HEK293T (cell line): ENCODE measurements at regions not wholly inside any gene's neighbourhood (a gene's known extent, or its start where the extent isn't known, plus 50 kb on each side); places are given as distances from the start of the nearest gene placed in this dataset.

Experiments used
- BHLHE40 ChIP-seq: fragments of 450-650 bp; IDR thresholded peaks from 2 replicates; pipeline ENCODE4 v1.6.1; 2016; ENCODE audit warnings: mild to moderate bottlenecking, moderate library complexity, borderline replicate concordance
- ELF4 ChIP-seq: fragments of 450-650 bp; IDR thresholded peaks from 2 replicates; pipeline ENCODE4 v1.6.1; 2017; ENCODE audit warnings: antibody characterized with exemption
- HDGF ChIP-seq: fragments of 450-650 bp; IDR thresholded peaks from 2 replicates; pipeline ENCODE4 v1.6.1; 2017; ENCODE audit warnings: antibody characterized with exemption, borderline replicate concordance
- SP1 ChIP-seq: fragments of 450-650 bp; IDR thresholded peaks from 2 replicates; pipeline ENCODE4 v1.6.1; 2017

DNA sequence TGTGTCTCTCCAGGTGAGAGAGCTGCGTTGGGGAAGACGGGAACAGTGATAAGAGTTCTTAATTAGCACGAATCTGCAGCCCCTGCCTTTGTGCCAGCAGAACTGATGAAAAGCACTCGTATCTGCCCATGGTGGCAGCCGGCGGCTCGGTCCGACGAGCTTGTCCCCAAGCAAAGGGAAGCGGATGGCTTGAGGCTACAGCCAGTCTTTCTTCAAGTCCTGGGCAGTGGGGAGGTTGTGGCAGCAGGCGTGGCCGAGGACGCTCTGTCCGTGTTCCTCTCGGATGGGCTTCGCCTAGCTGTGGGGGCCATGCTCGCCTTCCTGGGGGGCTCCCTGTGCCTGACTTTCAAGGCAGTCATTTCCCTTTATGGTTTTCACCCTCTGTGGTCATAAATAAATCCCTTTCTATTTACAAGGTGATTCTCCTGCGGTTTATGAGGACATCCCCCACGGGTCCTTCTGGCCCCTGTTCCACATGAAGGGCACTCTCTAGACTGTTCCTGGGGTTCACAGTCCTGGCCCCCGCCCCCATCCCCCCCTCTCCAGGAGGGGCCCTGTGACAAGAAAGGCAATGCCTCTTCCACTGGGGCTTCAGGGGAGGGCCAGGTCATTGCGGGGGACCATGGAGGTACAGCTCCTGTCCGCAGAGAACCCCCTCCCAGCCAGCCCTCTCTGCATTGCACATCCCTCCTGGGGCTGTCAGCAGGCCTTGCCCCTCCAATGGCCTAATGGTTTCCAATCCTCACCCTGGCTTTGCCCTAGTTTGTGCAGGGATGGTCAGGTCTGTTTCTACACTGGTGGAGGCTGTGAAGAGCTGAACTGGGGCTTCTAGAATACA lies 1212.3 kb downstream of the BRD1 start:
- TF ChIP-seq HDGF (no peak), ELF4 (no peak), BHLHE40 (no peak), SP1 (no peak)
